Progenitor cell of endocrine pancreas (in vitro differentiated cells): ENCODE measurements at regions not wholly inside any gene's neighbourhood (a gene's known extent, or its start where the extent isn't known, plus 50 kb on each side); places are given as distances from the start of the nearest gene placed in this dataset.
A peak's percentile ranks its signal among the peaks of the same experiment; 100 is the strongest.

ENCODE experiments used
- DNase-seq: peaks from one replicate; pipeline ENCODE4 v3.0.0; 2021; ENCODE audit warnings: low spot score; ENCODE audit not compliant: unreplicated experiment
- H3K27ac Mint-ChIP-seq: 2 replicates; pipeline ENCODE4 v1.8.0; 2021; ENCODE audit warnings: mild to moderate bottlenecking, moderate library complexity, mixed read lengths
- H3K27me3 Mint-ChIP-seq: 2 replicates; pipeline ENCODE4 v1.8.0; 2021; ENCODE audit warnings: mixed read lengths
- H3K36me3 Mint-ChIP-seq: 2 replicates; pipeline ENCODE4 v1.8.0; 2022; ENCODE audit warnings: mixed read lengths; ENCODE audit not compliant: insufficient read depth
- H3K4me1 Mint-ChIP-seq: 2 replicates; pipeline ENCODE4 v1.8.0; 2021; ENCODE audit warnings: low read depth, mixed read lengths
- H3K4me3 Mint-ChIP-seq: 2 replicates; pipeline ENCODE4 v1.8.0; 2021; ENCODE audit warnings: low read depth, mild to moderate bottlenecking, moderate library complexity, mixed read lengths
- H3K9me3 Mint-ChIP-seq: 2 replicates; pipeline ENCODE4 v1.8.0; 2021; ENCODE audit warnings: low read depth, mixed read lengths
- TF ChIP-seq, protein P1 (sequence below): fragments of 200-600 bp; sonication (generic); IDR thresholded peaks from one replicate; pipeline ENCODE4 v1.5.0; 2021; ENCODE audit warnings: antibody characterized with exemption, mild to moderate bottlenecking; ENCODE audit not compliant: unreplicated experiment

GRCh38 chr5:145237843-145238242 lies 597.3 kb downstream of the PRELID2 start:
- peak; percentile 34 for DNase-seq
- peaks cover 21% of the 10 kb centered on the region for H3K4me1 Mint-ChIP-seq
- H3K4me3 Mint-ChIP-seq: no peak overlapping the region
- H3K9me3 Mint-ChIP-seq: no peaks in the 10 kb centered on the region
- no peak overlapping the region for H3K27ac Mint-ChIP-seq
- H3K27me3 Mint-ChIP-seq: no peaks in the 10 kb centered on the region
- no peaks in the 10 kb centered on the region for H3K36me3 Mint-ChIP-seq
- TF ChIP-seq, protein P1, sequence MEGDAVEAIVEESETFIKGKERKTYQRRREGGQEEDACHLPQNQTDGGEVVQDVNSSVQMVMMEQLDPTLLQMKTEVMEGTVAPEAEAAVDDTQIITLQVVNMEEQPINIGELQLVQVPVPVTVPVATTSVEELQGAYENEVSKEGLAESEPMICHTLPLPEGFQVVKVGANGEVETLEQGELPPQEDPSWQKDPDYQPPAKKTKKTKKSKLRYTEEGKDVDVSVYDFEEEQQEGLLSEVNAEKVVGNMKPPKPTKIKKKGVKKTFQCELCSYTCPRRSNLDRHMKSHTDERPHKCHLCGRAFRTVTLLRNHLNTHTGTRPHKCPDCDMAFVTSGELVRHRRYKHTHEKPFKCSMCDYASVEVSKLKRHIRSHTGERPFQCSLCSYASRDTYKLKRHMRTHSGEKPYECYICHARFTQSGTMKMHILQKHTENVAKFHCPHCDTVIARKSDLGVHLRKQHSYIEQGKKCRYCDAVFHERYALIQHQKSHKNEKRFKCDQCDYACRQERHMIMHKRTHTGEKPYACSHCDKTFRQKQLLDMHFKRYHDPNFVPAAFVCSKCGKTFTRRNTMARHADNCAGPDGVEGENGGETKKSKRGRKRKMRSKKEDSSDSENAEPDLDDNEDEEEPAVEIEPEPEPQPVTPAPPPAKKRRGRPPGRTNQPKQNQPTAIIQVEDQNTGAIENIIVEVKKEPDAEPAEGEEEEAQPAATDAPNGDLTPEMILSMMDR: peak; percentile 72

- H3K27me3 Mint-ChIP-seq: no peaks in the 10 kb centered on the region
- DNase-seq: no peak
- H3K4me1 Mint-ChIP-seq: peaks cover 21% of the 10 kb centered on the region
- H3K27ac Mint-ChIP-seq: no peak overlapping the region
- H3K9me3 Mint-ChIP-seq: no peaks in the 10 kb centered on the region
- H3K36me3 Mint-ChIP-seq: no peaks in the 10 kb centered on the region
- no peak overlapping the region for H3K4me3 Mint-ChIP-seq
- TF ChIP-seq, protein P1: no peak
Measured at GRCh38 chr5:145236983-145237382, 598.2 kb downstream of the PRELID2 start.

- Mint-ChIP-seq H3K4me1 (peaks cover 21% of the 10 kb centered on the region), H3K27ac (no peak overlapping the region), H3K27me3 (no peaks in the 10 kb centered on the region), H3K4me3 (no peak overlapping the region), H3K9me3 (no peaks in the 10 kb centered on the region), H3K36me3 (no peaks in the 10 kb centered on the region)
- TF ChIP-seq, protein P1: no peak
- DNase-seq: no peak
Measured at GRCh38 chr5:145236127-145236526, 599.0 kb downstream of the PRELID2 start.

DNA sequence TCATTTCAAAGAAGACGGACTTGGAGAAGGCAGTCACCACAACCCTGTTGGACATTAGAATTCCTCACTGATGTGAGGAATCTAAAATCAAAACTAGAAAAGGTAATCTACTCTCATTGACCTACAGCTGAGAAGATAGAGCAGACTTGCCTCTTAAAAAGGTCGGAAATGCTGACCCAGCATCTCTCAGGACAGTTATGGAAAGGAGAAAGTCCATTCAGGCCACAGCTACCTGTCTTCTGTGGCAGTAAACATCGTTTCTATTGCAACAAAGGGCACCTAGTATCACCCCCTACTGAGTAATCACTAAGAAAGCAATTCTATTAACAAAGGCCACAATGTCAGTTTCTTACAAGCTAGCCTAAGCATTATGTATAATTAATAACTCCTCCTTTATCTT lies 601.7 kb downstream of the PRELID2 start:
- no peaks in the 10 kb centered on the region for H3K9me3 Mint-ChIP-seq
- no peaks in the 10 kb centered on the region for H3K36me3 Mint-ChIP-seq
- TF ChIP-seq, protein P1: no peak
- no peak for DNase-seq
- H3K4me3 Mint-ChIP-seq: no peak overlapping the region
- no peaks in the 10 kb centered on the region for H3K27me3 Mint-ChIP-seq
- peaks cover 21% of the 10 kb centered on the region for H3K4me1 Mint-ChIP-seq
- H3K27ac Mint-ChIP-seq: peak overlapping the region; percentile 6

GRCh38 chr5:145230781-145231180 lies 604.4 kb downstream of the PRELID2 start:
- H3K27me3 Mint-ChIP-seq: no peaks in the 10 kb centered on the region
- no peak for DNase-seq
- peaks cover 13% of the 10 kb centered on the region for H3K4me1 Mint-ChIP-seq
- H3K4me3 Mint-ChIP-seq: no peak overlapping the region
- TF ChIP-seq, protein P1: no peak
- no peaks in the 10 kb centered on the region for H3K9me3 Mint-ChIP-seq
- H3K36me3 Mint-ChIP-seq: no peaks in the 10 kb centered on the region
- no peak overlapping the region for H3K27ac Mint-ChIP-seq

- TF ChIP-seq, protein P1: no peak
- H3K9me3 Mint-ChIP-seq: no peaks in the 10 kb centered on the region
- H3K4me3 Mint-ChIP-seq: no peak overlapping the region
- H3K36me3 Mint-ChIP-seq: no peaks in the 10 kb centered on the region
- peaks cover 11% of the 10 kb centered on the region for H3K4me1 Mint-ChIP-seq
- no peaks in the 10 kb centered on the region for H3K27me3 Mint-ChIP-seq
- H3K27ac Mint-ChIP-seq: no peak overlapping the region
- no peak for DNase-seq
Measured at GRCh38 chr5:145228564-145228963, 606.6 kb downstream of the PRELID2 start.
